GM06990 (cell line): ENCODE measurements at regions not wholly inside any gene's neighbourhood (a gene's known extent, or its start where the extent isn't known, plus 50 kb on each side); places are given as distances from the start of the nearest gene placed in this dataset.
"Not testable (repeated sequence)": the region's sequence is repeated elsewhere in the genome, so short reads cannot be mapped to it uniquely, and the experiment has no call there.

Experiments used
- DNase-seq: peaks from one replicate; pipeline ENCODE4 v3.0.0-alpha.2; 2011; ENCODE audit not compliant: insufficient read length; ENCODE audit errors: extremely low read depth
- H3K27me3 ChIP-seq: replicated peaks from 2 replicates; pipeline ENCODE4 v1.6.0; 2011; ENCODE audit warnings: low read length; ENCODE audit not compliant: control insufficient read depth, insufficient read depth
- H3K36me3 ChIP-seq: 2 replicates; pipeline ENCODE4 v1.5.1; 2011; ENCODE audit warnings: low read length; ENCODE audit not compliant: control insufficient read depth, insufficient read depth
- H3K4me3 ChIP-seq: replicated peaks from 2 replicates; pipeline ENCODE4 v1.5.1; 2011; ENCODE audit warnings: low read depth, mild to moderate bottlenecking, control low read depth, low read length
- TF ChIP-seq, protein P1 (sequence below): IDR thresholded peaks from 2 replicates; pipeline ENCODE4 v1.5.1; 2011; ENCODE audit warnings: low read length, control low read depth, mild to moderate bottlenecking, inconsistent platforms; ENCODE audit not compliant: insufficient read depth, poor library complexity, severe bottlenecking

GRCh38 chrX:139158256-139158655 lies 372.3 kb upstream of the F9 start:
- no peak for DNase-seq
- Histone ChIP-seq H3K4me3 (no peak overlapping the region), H3K36me3 (no peaks in the 10 kb centered on the region), H3K27me3 (no peaks in the 10 kb centered on the region)
- TF ChIP-seq, protein P1, sequence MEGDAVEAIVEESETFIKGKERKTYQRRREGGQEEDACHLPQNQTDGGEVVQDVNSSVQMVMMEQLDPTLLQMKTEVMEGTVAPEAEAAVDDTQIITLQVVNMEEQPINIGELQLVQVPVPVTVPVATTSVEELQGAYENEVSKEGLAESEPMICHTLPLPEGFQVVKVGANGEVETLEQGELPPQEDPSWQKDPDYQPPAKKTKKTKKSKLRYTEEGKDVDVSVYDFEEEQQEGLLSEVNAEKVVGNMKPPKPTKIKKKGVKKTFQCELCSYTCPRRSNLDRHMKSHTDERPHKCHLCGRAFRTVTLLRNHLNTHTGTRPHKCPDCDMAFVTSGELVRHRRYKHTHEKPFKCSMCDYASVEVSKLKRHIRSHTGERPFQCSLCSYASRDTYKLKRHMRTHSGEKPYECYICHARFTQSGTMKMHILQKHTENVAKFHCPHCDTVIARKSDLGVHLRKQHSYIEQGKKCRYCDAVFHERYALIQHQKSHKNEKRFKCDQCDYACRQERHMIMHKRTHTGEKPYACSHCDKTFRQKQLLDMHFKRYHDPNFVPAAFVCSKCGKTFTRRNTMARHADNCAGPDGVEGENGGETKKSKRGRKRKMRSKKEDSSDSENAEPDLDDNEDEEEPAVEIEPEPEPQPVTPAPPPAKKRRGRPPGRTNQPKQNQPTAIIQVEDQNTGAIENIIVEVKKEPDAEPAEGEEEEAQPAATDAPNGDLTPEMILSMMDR: no peak

- no peak for DNase-seq
- TF ChIP-seq, protein P1: no peak
- H3K27me3 ChIP-seq: no peaks in the 10 kb centered on the region
- no peaks in the 10 kb centered on the region for H3K36me3 ChIP-seq
- H3K4me3 ChIP-seq: no peak overlapping the region
Observed at GRCh38 chrX:139156356-139156755, 374.2 kb upstream of the F9 start.

DNA sequence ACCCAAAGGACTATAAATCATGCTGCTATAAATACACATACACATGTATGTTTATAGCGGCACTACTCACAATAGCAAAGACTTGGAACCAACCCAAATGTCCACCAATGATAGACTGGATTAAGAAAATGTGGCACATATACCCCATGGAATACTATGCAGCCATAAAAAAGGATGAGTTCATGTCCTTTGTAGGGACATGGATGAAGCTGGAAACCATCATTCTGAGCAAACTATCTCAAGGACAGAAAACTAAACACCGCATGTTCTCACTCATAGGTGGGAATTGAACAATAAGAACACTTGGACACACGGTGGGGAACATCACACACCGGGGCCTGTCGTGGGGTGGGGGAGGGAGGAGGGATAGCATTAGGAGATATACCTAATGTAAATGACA lies 383.9 kb upstream of the F9 start:
- H3K36me3 ChIP-seq, H3K27me3 ChIP-seq, DNase-seq, H3K4me3 ChIP-seq: not testable (repeated sequence)

GRCh38 chrX:139141370-139141769 lies 389.2 kb upstream of the F9 start:
- TF ChIP-seq, protein P1: no peak
- no peak for DNase-seq
- no peak overlapping the region for H3K4me3 ChIP-seq
- H3K27me3 ChIP-seq: no peaks in the 10 kb centered on the region
- no peaks in the 10 kb centered on the region for H3K36me3 ChIP-seq

DNA sequence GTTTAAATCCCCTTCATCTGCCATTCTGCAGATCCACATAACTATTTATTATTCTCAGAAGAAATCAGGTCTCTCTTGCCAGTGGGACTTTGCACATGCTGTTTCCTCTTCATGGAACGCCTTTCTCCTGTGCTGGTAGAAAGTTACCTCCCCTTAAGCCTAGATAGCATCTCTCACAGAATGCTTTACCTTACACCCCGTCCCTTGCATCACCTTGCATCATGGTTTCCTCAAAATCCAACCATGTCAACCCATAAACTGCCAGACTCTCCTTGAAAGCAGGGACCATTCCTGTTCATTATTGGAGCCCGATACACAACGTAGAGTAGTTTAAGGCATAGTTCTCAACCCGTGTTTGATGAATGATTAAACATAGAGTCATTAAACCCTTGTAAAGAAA lies 396.2 kb upstream of the F9 start:
- Histone ChIP-seq H3K4me3 (no peak overlapping the region), H3K36me3 (no peaks in the 10 kb centered on the region), H3K27me3 (no peaks in the 10 kb centered on the region)
- DNase-seq: no peak
- TF ChIP-seq, protein P1: no peak

- no peak for DNase-seq
- Histone ChIP-seq H3K27me3 (no peaks in the 10 kb centered on the region), H3K4me3 (no peak overlapping the region)
Observed at GRCh38 chrX:139126493-139126892, 404.0 kb upstream of the F9 start.

More at GRCh38 chrX:139126493-139126892, 404.0 kb upstream of the F9 start:
- no peaks in the 10 kb centered on the region for H3K36me3 ChIP-seq
- TF ChIP-seq, protein P1: peak; percentile 56
